ENCODE measurements at regions not wholly inside any gene's neighbourhood (a gene's known extent, or its start where the extent isn't known, plus 50 kb on each side); places are given as distances from the start of the nearest gene placed in this dataset.

DNA sequence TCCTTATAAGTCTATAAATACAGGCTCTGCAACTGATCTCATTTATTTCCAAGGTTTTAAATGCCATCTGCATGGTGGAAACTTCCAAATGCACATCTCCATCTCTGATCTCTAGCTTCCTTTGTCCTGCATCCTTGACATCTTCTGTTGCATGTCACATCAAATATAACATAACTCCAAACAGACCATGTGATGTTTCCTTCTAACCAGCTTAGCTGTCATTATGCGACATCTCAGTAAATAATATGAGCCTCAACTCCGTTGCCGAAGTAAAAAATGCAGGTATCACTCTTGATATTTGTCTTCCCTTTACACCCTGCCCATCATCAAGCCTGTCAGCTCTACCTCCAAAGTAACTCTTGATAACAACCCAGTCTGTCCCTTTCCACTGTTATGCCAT is 506.4 kb upstream of the C9orf72 start:
- FAIRE-seq: no peak
- no TSS peak for BruUV-seq (replicated peaks)
- 0% methylated on average over 3 of the region's 3 CpGs for WGBS (ENCODE audit: insufficient coverage, low coverage, missing lambda C conversion rate)
- ChIA-PET CTCF (ENCODE audit: low intra/inter-chr PET ratio) (no interaction called here), POLR2A (no interaction called here)
- ATAC-seq: no peak
- no peaks in the 10 kb centered on the region for H3K9me3 ChIP-seq (replicated peaks; ENCODE audit: control insufficient read depth, insufficient read depth, low read depth, low read length)
- no peak overlapping the region for H3K4me2 ChIP-seq (ENCODE audit: insufficient read depth, low read length)
- DNase-seq (ENCODE audit: extremely low read depth in 1 of 4, low spot score in 3 of 4): no peak
- no peaks in the 10 kb centered on the region for H4K20me1 ChIP-seq (replicated peaks; ENCODE audit: control insufficient read depth, insufficient read depth, low read length)
- H3K79me2 ChIP-seq (ENCODE audit: control insufficient read depth, insufficient read depth, low read length): no peaks in the 10 kb centered on the region
- H3K4me3 ChIP-seq: no peak overlapping the region
- no peaks in the 10 kb centered on the region for H3K4me1 ChIP-seq (replicated peaks in 1 of 2; ENCODE audit: control insufficient read depth in 2 of 2, insufficient read depth in 2 of 2, low read length in 2 of 2)
- no peaks in the 10 kb centered on the region for H3K27me3 ChIP-seq (ENCODE audit: control insufficient read depth in 2 of 2, insufficient read depth in 2 of 2, low read length in 2 of 2)
- no peak overlapping the region for H3K9ac ChIP-seq (ENCODE audit: insufficient read depth in 1 of 2, low read depth in 2 of 2, low read length in 2 of 2)
- H3K27ac ChIP-seq (ENCODE audit: extremely low read depth, low read depth, low read length): no peak overlapping the region
- no peaks in the 10 kb centered on the region for H3K36me3 ChIP-seq (ENCODE audit: control insufficient read depth, insufficient read depth, low read length)
- no peaks in the 10 kb centered on the region for H3K9me1 ChIP-seq (ENCODE audit: control insufficient read depth, insufficient read depth, low read length)
- intact Hi-C loops (cut with micrococcal nuclease) (no loop called here), in situ Hi-C loops (cut with MboI) (no loop called here)
- no peak overlapping the region for H2AFZ ChIP-seq (ENCODE audit: low read depth, low read length)
- TF ChIP-seq POLR2AphosphoS2 (IDR thresholded peaks at IDR 0.05; ENCODE audit: low read length) (no peak), POLR2AphosphoS5 (IDR thresholded peaks at IDR 0.05; ENCODE audit: control insufficient read depth, insufficient read depth, low read depth, low read length) (no peak), TEAD4 (IDR thresholded peaks at IDR 0.05; ENCODE audit: low read length) (no peak), TEAD4 (CRISPR knock-in tag; IDR thresholded peaks at IDR 0.05; ENCODE audit: borderline replicate concordance) (no peak), SMAD1 (IDR thresholded peaks at IDR 0.05; ENCODE audit: low read depth, low read length, partially characterized antibody) (no peak), ZNF644 (tag; IDR thresholded peaks at IDR 0.05; ENCODE audit: low read depth) (no peak), ZNF75A (CRISPR knock-in tag; IDR thresholded peaks at IDR 0.05) (no peak), PHTF2 (CRISPR knock-in tag; IDR thresholded peaks at IDR 0.05) (no peak), MEIS2 (IDR thresholded peaks at IDR 0.05; ENCODE audit: partially characterized antibody) (no peak), SMAD2 (IDR thresholded peaks at IDR 0.05; ENCODE audit: low read depth, low read length) (no peak), KAT7 (CRISPR knock-in tag; IDR thresholded peaks at IDR 0.05; ENCODE audit: borderline replicate concordance) (no peak), ZNF778 (CRISPR knock-in tag; IDR thresholded peaks at IDR 0.05) (no peak), MAFK (IDR thresholded peaks at IDR 0.05; ENCODE audit: low read length) (no peak)
- TF ChIP-seq, protein P1, sequence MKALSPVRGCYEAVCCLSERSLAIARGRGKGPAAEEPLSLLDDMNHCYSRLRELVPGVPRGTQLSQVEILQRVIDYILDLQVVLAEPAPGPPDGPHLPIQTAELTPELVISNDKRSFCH (CRISPR knock-in tag; IDR thresholded peaks at IDR 0.05): no peak
- TF ChIP-seq, protein P1 (tag; IDR thresholded peaks at IDR 0.05): no peak
- TF ChIP-seq, protein P2, sequence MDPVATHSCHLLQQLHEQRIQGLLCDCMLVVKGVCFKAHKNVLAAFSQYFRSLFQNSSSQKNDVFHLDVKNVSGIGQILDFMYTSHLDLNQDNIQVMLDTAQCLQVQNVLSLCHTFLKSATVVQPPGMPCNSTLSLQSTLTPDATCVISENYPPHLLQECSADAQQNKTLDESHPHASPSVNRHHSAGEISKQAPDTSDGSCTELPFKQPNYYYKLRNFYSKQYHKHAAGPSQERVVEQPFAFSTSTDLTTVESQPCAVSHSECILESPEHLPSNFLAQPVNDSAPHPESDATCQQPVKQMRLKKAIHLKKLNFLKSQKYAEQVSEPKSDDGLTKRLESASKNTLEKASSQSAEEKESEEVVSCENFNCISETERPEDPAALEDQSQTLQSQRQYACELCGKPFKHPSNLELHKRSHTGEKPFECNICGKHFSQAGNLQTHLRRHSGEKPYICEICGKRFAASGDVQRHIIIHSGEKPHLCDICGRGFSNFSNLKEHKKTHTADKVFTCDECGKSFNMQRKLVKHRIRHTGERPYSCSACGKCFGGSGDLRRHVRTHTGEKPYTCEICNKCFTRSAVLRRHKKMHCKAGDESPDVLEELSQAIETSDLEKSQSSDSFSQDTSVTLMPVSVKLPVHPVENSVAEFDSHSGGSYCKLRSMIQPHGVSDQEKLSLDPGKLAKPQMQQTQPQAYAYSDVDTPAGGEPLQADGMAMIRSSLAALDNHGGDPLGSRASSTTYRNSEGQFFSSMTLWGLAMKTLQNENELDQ (CRISPR knock-in tag; IDR thresholded peaks at IDR 0.05; ENCODE audit: borderline replicate concordance): no peak
- TF ChIP-seq, protein P3, sequence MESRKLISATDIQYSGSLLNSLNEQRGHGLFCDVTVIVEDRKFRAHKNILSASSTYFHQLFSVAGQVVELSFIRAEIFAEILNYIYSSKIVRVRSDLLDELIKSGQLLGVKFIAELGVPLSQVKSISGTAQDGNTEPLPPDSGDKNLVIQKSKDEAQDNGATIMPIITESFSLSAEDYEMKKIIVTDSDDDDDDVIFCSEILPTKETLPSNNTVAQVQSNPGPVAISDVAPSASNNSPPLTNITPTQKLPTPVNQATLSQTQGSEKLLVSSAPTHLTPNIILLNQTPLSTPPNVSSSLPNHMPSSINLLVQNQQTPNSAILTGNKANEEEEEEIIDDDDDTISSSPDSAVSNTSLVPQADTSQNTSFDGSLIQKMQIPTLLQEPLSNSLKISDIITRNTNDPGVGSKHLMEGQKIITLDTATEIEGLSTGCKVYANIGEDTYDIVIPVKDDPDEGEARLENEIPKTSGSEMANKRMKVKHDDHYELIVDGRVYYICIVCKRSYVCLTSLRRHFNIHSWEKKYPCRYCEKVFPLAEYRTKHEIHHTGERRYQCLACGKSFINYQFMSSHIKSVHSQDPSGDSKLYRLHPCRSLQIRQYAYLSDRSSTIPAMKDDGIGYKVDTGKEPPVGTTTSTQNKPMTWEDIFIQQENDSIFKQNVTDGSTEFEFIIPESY (CRISPR knock-in tag; IDR thresholded peaks at IDR 0.05): no peak
- TF ChIP-seq, protein P4, sequence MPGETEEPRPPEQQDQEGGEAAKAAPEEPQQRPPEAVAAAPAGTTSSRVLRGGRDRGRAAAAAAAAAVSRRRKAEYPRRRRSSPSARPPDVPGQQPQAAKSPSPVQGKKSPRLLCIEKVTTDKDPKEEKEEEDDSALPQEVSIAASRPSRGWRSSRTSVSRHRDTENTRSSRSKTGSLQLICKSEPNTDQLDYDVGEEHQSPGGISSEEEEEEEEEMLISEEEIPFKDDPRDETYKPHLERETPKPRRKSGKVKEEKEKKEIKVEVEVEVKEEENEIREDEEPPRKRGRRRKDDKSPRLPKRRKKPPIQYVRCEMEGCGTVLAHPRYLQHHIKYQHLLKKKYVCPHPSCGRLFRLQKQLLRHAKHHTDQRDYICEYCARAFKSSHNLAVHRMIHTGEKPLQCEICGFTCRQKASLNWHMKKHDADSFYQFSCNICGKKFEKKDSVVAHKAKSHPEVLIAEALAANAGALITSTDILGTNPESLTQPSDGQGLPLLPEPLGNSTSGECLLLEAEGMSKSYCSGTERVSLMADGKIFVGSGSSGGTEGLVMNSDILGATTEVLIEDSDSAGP (CRISPR knock-in tag; IDR thresholded peaks at IDR 0.05): no peak

All from K562 (cell line).